M059J (cell line): ENCODE measurements at regions not wholly inside any gene's neighbourhood (a gene's known extent, or its start where the extent isn't known, plus 50 kb on each side); places are given as distances from the start of the nearest gene placed in this dataset.

Source experiments
- DNase-seq: peaks from one replicate; pipeline ENCODE4 v3.0.0-alpha.2; 2012; ENCODE audit warnings: low read depth

DNA sequence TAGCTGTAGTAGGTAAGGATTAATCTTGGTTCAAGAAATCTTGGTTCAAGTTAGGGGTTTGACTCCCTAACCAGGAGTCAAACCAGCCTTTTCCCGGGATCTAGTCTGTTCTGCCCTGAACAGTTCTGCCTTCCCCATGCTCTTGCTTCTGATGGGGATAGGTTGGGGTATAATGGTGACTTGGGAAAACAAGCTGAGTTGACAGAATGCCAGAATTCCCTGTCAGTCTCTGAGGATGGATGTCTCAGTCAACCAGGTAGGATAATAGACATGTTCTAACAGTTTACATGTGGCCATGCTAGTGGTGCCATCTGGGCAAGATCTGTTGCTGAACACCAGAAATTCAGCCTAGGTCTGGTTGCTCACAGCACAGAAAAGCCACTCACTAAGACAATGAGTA lies 51.4 kb downstream of the RAB40AL start:
- no peak for DNase-seq

- peak; percentile 35 for DNase-seq
These were observed 58.2 kb downstream of the RAB40AL start for GRCh38 chrX:102995316-102995715.

GRCh38 chrX:103002576-103002975 lies 61.4 kb downstream of the BEX1 start:
- DNase-seq = no peak
